ENCODE measurements at regions not wholly inside any gene's neighbourhood (a gene's known extent, or its start where the extent isn't known, plus 50 kb on each side); places are given as distances from the start of the nearest gene placed in this dataset.

DNA sequence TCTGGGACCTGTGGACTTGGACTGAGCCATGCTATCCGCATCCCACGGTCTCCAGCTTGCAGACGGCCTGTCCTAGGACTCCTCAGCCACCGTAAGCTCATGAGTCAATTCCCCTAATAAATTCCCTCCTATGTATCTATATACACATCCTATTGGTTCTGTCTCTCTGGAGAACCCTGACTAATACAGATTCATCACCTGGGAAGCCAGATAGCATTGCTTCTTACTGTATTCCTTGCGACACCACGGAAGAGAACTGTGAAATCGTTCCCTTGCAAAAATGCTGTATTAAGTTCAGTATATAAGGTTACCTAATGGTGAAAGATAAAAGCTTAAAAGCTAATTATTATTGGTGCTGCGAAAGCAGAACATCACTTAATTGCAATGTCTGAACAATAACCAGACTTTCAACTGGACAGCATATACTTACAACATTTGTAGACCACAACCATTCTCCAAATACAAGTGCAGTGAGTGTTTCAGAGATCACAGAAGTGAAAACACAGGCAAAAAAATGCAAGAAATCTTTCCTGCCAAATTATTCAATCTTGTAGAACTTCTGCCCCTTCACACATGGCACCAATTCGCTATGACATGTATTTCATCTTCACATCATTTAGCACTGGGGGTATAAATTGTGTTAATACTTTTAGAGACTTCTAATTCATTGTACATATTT is 352.9 kb downstream of the TXNL1 start:
- TF ChIP-seq EZH2phosphoT487 (IDR thresholded peaks at IDR 0.05; ENCODE audit: low read length) (no peak), EZH2 (optimal IDR thresholded peaks at IDR 0.05; ENCODE audit: low read depth, low read length) (no peak)
- TF ChIP-seq, protein P1, sequence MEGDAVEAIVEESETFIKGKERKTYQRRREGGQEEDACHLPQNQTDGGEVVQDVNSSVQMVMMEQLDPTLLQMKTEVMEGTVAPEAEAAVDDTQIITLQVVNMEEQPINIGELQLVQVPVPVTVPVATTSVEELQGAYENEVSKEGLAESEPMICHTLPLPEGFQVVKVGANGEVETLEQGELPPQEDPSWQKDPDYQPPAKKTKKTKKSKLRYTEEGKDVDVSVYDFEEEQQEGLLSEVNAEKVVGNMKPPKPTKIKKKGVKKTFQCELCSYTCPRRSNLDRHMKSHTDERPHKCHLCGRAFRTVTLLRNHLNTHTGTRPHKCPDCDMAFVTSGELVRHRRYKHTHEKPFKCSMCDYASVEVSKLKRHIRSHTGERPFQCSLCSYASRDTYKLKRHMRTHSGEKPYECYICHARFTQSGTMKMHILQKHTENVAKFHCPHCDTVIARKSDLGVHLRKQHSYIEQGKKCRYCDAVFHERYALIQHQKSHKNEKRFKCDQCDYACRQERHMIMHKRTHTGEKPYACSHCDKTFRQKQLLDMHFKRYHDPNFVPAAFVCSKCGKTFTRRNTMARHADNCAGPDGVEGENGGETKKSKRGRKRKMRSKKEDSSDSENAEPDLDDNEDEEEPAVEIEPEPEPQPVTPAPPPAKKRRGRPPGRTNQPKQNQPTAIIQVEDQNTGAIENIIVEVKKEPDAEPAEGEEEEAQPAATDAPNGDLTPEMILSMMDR (IDR thresholded peaks at IDR 0.05; ENCODE audit: low read length) = no peak

Measured in MM.1S (cell line).